NK-92 (cell line): ENCODE measurements at regions not wholly inside any gene's neighbourhood (a gene's known extent, or its start where the extent isn't known, plus 50 kb on each side); places are given as distances from the start of the nearest gene placed in this dataset.
"Not testable (repeated sequence)": the region's sequence is repeated elsewhere in the genome, so short reads cannot be mapped to it uniquely, and the experiment has no call there.

ENCODE experiments used
- DNase-seq: peaks from one replicate; lab custom pipeline; 2025; ENCODE audit not compliant: unreplicated experiment; lab: John Stamatoyannopoulos, UW

DNA sequence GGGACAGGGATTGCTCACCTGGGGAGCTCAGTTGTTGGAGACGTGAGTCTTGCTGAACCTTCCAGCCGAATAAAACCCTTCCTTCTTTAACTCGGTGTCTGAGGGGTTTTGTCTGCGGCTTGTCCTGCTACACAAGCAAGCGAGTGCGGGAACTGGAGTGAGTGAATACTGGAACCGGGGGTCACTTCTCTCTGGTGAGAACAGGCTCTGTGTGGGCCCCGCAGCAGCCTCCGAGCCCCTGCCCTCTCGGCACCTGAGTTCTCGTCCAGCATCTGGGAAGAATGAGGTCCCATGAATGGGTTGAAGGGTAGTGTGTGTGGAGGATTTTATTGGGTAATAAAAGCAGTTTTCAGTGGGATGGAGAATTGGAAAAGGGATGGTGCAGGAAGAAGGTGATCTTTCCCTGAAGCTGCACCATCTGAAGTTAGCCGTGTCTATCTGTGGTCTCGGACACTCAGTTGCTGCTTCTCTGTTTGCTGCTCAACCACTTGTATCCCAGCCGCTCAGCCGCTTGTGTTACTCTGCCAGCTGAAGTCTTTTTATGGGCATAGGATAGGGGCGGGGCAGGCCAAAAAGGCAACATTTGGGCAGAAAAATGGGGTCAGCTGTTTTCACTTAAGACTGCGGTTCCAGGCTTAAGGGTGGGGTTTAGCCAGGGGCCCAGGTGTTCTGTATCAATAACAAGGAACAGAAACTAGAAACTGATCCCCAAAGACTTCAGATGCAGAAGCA lies 450.6 kb upstream of the CAMK1G start:
- DNase-seq: no peak

DNA sequence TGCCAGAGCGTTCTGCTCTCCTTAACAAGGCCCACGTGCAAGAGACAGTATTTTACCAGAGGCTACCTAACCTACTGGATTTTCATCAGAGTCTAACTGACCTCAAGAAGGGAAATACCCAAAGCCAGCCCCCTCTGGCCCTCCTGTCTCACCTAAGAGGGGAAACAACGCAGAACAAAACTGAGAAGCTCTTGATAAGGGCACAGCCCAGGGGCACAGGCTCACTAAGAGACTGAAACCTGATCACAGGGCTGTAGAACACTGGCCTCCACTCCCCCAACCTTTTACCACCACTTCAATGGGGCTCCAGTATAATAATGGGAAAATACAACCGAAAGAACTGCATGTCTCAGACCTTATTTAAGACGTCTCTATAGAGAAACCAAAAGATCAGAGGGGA lies 449.5 kb upstream of the CAMK1G start:
- DNase-seq: no peak

DNA sequence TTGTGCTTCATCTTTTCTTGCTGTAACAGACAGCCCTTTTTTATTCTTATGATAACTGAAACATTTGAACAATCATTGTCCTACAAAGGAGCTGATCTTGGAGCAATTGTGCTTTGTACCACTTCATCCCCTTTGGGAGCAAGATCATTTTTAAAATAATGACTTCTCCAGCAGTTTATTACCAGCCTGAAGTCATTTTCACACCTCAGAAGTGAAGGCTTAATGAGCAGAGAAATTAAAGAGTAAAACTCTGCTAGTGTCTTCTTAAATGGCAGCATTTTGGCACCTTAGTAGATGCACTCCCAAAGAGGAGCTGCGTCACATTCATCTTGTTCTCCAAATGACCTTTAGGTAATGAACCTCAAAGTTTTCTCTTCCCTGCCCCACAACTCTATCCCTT lies 439.6 kb upstream of the CAMK1G start:
- no peak for DNase-seq

DNA sequence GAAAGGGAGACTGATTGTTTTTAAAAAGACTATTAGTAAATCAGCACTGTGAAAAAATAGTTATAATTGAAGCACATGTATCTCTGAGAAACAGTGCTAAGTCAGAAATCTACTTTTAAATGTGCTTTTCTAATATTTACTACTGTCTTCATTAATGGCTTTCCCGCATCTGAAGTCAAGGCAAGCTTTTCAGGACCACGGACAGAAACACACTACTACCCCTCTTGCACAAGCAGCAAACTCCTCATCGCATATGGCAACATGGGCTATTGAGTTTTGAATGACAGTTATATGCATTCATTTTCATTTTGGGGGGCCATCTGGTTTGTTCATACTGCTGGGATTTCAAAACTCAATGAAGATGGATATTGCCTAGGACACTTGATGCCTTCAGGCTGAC lies 433.4 kb upstream of the CAMK1G start:
- DNase-seq: no peak

DNA sequence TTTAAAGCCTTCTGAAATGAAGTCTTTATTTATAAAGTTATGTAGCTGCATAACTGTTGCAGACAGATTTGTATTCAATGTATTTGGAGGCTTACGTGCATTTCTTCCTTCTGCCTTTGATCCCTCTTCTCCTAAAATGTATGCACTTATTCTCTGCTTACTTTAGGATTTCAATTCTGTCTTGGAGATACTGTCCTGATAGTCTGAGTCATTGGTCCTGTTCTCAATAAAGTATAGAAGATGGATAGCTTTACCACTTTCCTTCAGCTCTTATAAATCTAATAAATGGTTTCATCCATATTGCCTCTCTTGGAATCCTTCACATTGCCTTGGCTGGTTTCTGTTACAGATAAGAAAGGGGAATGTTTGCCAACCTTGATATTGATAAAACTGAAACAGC lies 430.1 kb upstream of the CAMK1G start:
- DNase-seq: no peak

DNA sequence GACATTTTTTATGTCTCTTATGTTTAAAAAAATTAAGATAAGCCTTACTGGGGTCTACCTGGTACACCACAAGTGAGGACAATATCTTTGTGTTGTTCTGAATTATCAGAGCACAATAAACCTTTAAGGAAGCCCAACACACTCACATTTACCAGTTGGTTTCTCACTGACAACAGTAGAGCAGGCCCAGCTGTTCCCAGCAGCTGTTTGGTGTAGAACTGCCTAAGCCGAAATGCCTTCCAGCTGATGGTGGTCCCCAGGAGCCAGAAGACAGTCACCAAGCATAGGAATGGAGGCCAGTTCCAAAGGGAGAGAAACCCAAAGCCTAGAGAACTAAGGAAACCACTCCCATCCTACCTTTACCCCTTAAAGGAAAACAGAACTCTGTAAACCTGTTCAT lies 428.6 kb upstream of the CAMK1G start:
- DNase-seq: no peak

DNA sequence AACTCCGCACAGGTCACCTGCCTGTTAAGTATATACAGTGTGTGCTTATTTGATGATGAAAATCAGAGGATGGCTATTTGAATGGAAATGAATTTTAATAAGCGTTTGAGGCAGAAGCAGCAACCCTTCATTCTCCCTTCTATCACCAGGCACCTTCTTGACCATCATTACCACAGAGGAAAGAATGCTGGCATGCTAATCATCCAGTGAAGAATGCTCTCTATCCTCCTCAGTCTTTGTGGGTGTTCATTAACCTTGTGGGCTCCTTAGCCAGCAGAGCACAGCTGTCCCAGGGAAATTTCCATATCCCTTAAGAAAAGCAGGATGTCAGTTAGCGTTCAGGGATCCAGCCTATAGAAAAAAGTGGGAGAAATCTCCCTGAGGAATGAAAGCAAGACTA lies 428.0 kb upstream of the CAMK1G start:
- DNase-seq: no peak

DNA sequence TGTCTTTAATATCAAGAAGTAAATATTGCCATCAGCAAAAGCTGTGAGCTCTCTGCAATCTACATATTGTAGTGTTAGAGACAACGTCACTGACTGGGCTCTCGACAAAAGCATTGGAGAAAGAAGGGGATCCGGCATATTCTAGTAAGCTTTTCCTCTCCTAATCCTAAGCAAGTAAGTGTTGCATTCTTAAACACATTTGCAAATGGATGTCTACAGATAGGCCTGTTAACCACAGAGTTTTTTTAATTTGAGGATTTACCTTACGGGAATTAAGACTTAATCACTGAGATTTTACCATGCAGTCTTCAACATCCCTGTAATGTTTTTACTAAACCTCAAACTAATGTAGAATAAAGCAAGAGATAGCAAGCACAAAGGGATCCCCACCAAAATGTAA lies 426.5 kb upstream of the CAMK1G start:
- no peak for DNase-seq

DNA sequence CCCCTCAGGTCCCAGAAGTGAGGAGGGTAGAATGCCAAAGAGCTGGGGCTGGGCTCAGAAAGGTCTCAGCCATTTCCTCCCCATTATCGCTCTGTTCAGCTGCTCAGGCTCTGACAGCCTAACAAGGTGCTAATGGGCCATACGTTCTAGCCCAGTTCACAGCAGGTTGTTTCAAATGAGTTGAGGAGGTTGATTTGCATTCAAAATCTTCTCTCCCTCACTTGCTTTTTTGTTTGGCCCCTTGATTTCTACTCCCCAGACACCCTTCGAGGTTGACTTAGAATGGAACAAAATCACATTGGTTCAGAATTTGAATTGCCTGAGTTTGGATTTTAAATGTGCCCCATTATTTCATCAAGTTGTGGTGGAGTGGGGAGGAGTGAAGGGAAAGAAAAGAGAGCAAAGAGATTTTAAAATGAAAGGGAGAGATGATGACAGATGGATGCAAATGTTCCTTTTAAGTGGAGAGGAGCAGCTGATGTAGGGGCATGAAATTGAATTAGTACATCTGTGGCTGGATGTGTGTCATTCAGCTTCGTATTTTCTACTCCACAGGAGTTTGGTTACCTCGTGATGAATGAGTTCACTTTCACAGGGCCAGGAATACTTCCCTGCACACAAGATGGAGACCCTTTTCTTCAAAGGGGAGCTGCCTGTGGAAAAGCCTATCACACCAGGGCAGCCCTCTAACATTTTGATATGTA lies 425.8 kb upstream of the CAMK1G start:
- no peak for DNase-seq

DNA sequence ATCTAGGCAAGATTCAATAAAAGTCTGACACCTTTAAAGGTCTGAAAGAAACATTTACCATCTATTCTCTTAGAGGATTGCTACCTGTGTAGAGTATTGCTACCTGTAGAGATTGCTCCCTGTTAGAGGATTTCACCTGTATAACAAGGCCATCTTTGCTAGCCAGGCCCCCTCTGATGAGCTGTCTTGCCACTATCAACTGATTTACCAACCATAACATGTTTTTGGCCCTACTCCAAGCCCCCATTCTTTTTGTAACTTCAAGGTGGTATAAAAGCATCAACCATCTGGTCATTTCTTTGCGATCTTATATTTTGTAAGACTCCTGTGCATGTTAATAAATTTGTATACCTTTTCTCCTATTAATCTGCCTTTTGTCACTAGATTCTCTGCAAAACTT lies 424.7 kb upstream of the CAMK1G start:
- DNase-seq: no peak

DNA sequence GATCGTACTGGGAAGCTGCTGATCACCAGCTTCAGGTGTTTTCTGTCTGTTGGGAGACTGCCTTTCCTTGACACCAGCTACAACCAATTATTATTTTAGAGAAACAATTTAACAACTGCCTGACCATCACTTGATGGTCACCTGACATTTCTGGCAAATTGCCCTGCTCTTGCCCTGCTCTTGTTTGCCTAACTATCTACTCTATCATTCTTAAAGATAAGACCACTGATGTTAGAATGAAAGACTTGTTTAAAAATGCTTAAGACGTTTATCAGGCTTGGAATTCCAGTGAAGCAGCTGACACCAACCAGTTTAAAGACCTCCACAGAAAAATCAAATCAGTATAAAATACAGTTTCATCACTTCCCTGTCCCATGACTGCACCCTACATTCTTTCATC lies 423.3 kb upstream of the CAMK1G start:
- no peak for DNase-seq

DNA sequence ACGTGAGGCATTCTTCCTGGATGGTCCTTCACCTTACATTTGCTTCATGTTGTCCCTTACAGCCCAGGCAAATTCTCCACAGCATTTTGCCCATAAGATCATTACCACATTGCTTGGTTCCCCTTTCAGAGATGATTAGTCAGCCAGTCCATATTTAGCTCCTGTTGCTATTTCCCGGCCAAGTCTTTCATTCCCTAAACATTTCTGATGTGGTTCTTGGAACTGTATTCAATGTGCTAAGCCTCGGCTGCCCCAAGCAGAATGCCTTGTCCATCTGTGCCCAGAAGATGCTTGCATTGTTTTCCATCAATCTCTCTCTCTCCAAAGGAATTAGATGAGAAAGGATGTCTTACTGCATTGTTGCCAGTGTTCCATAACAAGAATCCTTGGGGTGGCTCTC lies 420.9 kb upstream of the CAMK1G start:
- no peak for DNase-seq

DNA sequence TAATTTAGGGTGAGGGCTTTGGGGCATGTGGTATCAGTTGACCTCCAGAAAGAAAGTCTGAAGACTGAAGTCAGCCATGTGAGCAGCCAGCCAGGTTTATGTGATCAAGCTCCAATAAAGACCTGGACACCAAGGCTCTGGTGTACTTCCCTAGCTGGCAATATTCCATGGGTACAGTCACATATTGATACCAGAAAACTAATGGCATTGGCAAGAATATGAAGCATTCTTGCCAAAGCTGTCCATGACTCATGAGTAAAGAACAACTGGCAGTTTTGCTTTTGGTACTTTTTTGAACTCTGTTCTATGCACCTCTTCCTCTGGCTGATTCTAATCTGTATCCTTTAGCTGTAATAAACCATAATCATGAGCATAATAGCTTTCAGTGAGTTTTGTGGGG lies 415.3 kb upstream of the CAMK1G start:
- DNase-seq: no peak

DNA sequence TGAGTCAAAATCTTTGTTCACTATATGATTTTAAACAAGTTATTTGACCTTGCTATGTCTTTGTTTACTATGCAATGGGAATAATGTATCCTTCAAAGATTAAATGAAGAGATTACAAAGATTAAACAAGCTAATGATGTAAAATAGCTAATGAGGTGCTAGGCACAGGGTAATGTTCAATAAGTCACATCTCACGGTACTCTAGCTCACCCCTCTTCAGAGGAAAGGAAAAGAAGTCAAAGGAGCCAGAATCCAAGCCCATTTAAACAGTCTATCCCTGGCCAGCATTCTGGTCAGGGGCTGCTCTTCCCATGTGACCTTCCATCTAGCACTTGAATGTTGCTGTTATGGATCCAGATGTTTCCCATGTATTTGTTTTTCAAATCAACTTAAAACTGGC lies 412.4 kb upstream of the CAMK1G start:
- DNase-seq: no peak

DNA sequence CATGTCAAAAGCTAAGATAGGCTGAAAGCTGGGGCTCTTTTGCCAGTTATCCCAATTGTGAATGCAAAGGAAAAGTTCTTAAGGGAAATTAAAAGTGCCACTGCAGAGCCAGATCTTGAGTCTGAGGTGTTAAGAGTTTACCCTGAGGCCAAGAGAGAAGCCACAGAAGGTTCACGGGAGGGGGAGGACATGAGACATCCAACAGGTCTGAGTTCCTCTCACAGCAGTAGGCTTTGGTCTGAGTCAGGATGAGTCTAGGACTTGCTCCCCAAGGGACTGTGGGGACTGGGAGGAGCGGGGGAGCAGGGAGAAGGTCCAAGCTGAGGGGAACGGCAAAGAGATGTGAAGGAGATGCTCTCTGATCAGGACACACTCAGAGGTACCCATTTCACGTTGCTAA lies 411.2 kb upstream of the CAMK1G start:
- no peak for DNase-seq

DNA sequence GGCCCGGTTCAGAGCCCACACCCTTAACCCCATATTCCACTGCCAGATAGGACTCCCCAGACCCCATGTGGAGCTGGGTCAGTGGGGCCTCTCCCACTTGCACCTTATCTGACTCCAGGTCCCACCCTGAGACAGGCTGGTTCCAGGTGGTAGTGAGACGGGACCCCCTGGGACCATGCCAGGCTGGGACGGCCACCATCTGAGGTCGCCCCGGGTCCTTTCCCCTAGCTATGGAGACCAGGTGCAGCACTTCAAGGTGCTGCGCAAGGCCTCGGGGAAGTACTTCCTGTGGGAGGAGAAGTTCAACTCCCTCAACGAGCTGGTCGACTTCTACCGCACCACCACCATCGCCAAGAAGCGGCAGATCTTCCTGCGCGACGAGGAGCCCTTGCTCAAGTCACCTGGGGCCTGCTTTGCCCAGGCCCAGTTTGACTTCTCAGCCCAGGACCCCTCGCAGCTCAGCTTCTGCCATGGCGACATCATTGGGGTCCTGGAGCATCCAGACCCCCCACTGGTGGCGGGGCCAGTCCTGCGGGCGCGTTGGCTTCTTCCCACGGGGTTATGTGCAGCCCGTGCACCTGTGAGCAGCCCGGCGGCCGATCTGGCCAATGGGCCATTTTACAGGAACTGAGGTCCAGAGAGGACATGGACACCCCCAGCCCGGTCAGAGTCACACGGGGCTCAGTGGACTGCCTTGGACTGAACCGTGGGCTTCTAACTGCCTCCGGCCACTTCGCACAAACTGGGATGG lies 410.5 kb upstream of the CAMK1G start:
- not testable (repeated sequence) for DNase-seq

DNA sequence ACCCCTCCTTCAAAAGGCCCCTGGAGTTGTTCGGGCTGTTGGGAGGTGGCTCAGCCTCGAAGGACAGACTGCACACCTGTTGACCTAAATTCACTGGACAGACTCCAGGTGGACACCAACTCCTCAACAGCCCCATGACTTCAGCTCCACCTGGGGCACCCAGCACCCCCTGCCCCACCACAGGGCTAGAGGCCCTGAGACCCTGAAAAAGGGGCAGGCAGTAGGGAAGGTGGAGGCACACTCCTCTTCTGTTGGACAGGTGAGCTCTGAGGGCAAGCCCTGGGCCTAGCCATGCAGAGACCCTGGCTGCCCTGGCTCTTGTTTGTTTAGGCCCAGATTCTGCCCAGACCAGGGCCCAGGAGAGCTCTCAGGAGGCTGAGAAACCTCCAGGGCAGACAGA lies 409.7 kb upstream of the CAMK1G start:
- DNase-seq: not testable (repeated sequence)

DNA sequence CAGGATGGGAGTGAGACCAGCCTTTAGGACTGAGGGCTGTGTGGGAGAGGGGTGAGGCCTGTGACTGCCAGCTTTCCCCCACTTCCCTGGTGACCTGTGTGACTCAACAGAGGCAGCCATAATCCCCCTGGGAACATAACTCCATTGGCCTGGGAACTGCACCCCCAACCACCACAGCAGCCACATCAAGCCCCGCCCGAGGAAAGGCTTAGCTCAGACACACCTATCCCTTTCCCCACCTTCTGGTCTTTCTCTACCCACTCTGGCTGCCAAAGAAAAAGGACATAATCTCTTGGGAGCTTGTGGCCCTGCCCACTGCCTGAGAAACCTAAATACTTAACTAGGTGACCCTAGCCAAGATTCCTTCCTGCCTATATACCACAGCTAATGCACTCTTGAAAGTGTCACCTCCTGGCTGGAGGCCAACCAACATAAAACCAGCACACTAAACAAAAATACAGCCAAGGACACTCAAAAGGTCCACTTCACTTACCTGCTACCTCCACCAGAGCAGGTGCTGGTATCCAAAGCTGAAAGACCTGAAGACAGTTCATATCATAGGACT lies 406.6 kb upstream of the CAMK1G start:
- DNase-seq: no peak

DNA sequence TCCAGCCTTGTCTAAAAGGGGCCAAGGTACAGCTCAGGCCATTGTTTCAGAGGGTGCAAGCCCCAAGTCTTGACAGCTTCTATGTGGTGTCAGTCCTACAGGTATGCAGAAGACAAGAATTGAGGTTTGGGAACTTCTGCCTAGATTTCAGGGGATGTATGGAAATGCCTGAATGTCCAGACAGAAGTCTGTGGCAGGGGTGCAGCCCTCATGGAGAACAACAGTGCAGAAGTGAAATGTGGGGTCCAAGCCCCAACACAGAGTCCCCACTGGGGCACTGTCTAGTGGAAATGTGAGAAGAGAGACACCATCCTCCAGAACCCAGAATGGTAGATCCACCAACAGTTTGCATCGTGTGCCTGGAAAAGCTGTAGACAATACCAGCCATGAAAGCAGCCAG lies 400.3 kb upstream of the CAMK1G start:
- no peak for DNase-seq

DNA sequence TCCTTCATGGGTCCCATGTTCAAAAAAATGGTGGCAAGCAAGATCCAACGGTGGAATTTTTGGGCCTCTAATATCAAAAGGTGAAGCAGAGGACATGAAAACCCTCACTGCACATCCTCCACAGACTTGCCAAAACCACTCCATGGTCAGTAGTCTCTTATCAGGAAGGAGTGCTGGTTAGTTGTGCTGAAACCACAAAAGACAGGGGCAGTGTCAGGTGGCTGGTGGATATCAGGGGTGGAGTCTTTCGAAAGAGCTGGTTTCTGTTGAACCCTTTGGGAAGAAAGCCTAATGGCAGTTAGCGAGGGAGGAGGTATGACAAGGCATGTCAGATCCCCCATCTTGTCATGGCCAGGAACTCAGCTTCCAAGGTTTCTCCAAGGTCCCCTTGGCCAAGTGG lies 395.9 kb upstream of the CAMK1G start:
- no peak for DNase-seq

DNA sequence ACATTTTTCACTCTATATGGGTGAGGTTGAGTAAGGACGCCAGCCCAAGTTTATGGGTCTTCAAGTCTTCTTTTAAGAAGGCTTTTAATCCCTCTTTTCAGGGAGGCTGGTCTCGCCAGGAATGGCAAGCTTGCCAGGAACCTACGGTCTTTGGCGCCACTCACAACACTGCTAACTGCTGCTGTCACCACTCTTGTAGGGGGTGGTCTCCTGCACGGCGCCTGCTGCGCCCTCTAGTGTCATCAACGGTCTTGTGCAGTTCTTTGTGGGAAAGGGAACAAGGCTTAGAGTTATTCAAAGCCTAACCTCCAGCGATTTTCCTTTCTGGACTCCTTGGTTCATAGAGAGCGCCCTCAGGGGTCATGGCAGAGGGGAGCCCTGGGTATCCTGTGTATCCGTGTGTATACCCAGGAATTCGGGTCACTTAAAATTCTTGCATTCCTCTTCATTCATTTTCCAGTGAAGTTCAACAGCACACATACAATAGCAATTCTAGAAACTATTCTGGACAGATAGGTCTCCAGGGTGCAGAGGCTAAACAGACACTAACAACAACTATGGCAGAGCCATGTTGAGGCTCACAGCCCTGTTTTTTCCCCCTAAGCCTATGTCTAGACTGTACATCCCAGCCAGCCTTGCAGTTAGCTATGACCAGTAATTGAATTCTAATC lies 392.8 kb upstream of the CAMK1G start:
- no peak for DNase-seq
